HepG2 (cell line): ENCODE measurements at regions not wholly inside any gene's neighbourhood (a gene's known extent, or its start where the extent isn't known, plus 50 kb on each side); places are given as distances from the start of the nearest gene placed in this dataset.

Source experiments
- ATAC-seq: fragments of 200-7000 bp; cut with Tn5 transposase; 3 replicates; pipeline ENCODE4 v1.9.1; 2020; ENCODE audit warnings: mild to moderate bottlenecking, moderate library complexity
- BruUV-seq: library from RNA; stranded (reverse); fragments of 400-500 nt; replicated peaks from 2 replicates; lab custom pipeline; 2021; lab: Mats Ljungman, UMichigan
- CTCF ChIA-PET: fragments of 300-600 bp; formaldehyde crosslinking; extraction: SDS; loops from one replicate; lab custom pipeline; 2021; ENCODE audit warnings: low total read pairs, inconsistent platforms, low intra/inter-chr PET ratio; lab: Yijun Ruan, JAX
- POLR2A ChIA-PET: fragments of 350-600 bp; sonication (Branson Sonifier 250); formaldehyde crosslinking; loops from one replicate; lab custom pipeline; 2020; ENCODE audit warnings: antibody characterized with exemption, inconsistent platforms; lab: Yijun Ruan, JAX
- DNase-seq: peaks from one replicate; pipeline ENCODE4 v3.0.0-alpha.2; 2015; ENCODE audit warnings: low spot score
- FAIRE-seq: peaks from 3 replicates; lab custom pipeline; 2011; peaks lifted over from hg19 to GRCh38; lab: Jason Lieb, UNC
- H2AFZ ChIP-seq: one replicate; pipeline ENCODE4 v1.6.1; 2011; ENCODE audit warnings: low read length, inconsistent platforms
- H3K27ac ChIP-seq: fragments of 300-600 bp; 3 replicates; pipeline ENCODE4 v1.8.0; 2011; ENCODE audit warnings: mixed run types, mild to moderate bottlenecking, mixed read lengths, low read length, inconsistent platforms; ENCODE audit not compliant: insufficient read depth; ENCODE audit errors: extremely low read length
- H3K27me3 ChIP-seq, 2 experiments: fragments of 200-600 bp in 1 of 2; 2 replicates in 1 of 2; 3 replicates in 1 of 2; pipeline versions ENCODE4 v1.6.0 to v1.8.0; 2011; ENCODE audit warnings: low read length in 2 of 2, mild to moderate bottlenecking in 2 of 2, moderate library complexity in 2 of 2, inconsistent platforms in 1 of 2; ENCODE audit not compliant: insufficient read depth in 2 of 2, control insufficient read depth in 1 of 2
- H3K36me3 ChIP-seq, 2 experiments: fragments of 200-600 bp in 1 of 2; replicated peaks in 1 of 2; 2 replicates in 1 of 2; 3 replicates in 1 of 2; pipeline versions ENCODE4 v1.5.1 to v1.8.0; 2011; ENCODE audit warnings: low read length in 2 of 2, inconsistent platforms in 1 of 2; ENCODE audit not compliant: insufficient read depth in 2 of 2, control insufficient read depth in 1 of 2
- H3K4me1 ChIP-seq: 2 replicates; pipeline ENCODE4 v1.5.1; 2012; ENCODE audit warnings: low read length, inconsistent platforms; ENCODE audit not compliant: insufficient read depth
- H3K4me2 ChIP-seq: 2 replicates; pipeline ENCODE4 v1.6.0; 2011; ENCODE audit warnings: low read depth, low read length, inconsistent platforms
- H3K4me3 ChIP-seq, 3 experiments: fragments of 200-600 bp in 1 of 3; sonication (generic), shearing (Covaris generic) in 1 of 3; replicated peaks in 1 of 3; 2 replicates each; pipeline ENCODE4 v1.5.1; 2011 to 2016; ENCODE audit warnings: low read length in 3 of 3, inconsistent platforms in 2 of 3, low read depth in 2 of 3, mild to moderate bottlenecking in 2 of 3, control low read depth in 1 of 3, mixed read lengths in 1 of 3; ENCODE audit not compliant: insufficient read depth in 1 of 3
- H3K79me2 ChIP-seq: one replicate; pipeline ENCODE4 v1.6.1; 2011; ENCODE audit warnings: low read length, inconsistent platforms; ENCODE audit not compliant: insufficient read depth
- H3K9ac ChIP-seq: 2 replicates; pipeline ENCODE4 v1.6.0; 2011; ENCODE audit warnings: mild to moderate bottlenecking, low read depth, low read length, inconsistent platforms; ENCODE audit not compliant: insufficient read depth
- H3K9me3 ChIP-seq: 2 replicates; pipeline ENCODE4 v1.5.1; 2012; ENCODE audit warnings: mild to moderate bottlenecking, low read length
- H4K20me1 ChIP-seq: 2 replicates; pipeline ENCODE4 v1.6.0; 2011; ENCODE audit warnings: inconsistent platforms, mild to moderate bottlenecking, low read length, moderate library complexity; ENCODE audit not compliant: insufficient read depth
- ARNTL ChIP-seq: sonication (generic); formaldehyde crosslinking; IDR thresholded peaks from 2 replicates; pipeline ENCODE4 v1.4.0; 2020; ENCODE audit warnings: mild to moderate bottlenecking, missing genetic modification reagents
- BHLHE40 ChIP-seq: IDR thresholded peaks from 2 replicates; pipeline ENCODE4 v1.6.1; 2011; ENCODE audit warnings: low read length, improper control_type of control experiment
- GATAD2A ChIP-seq: IDR thresholded peaks from 2 replicates; pipeline ENCODE4 v1.6.1; 2016
- TERF1 ChIP-seq: sonication (generic); formaldehyde crosslinking; IDR thresholded peaks from 2 replicates; pipeline ENCODE4 v1.8.0; 2022; ENCODE audit warnings: mild to moderate bottlenecking, missing genetic modification reagents, moderate library complexity
- ZNF460 ChIP-seq: sonication (generic); formaldehyde crosslinking; IDR thresholded peaks from 2 replicates; pipeline ENCODE4 v1.5.1; 2020; ENCODE audit warnings: missing genetic modification reagents, mild to moderate bottlenecking, borderline replicate concordance
- ZNF557 ChIP-seq: sonication (generic); formaldehyde crosslinking; IDR thresholded peaks from 2 replicates; pipeline ENCODE4 v1.4.0; 2020; ENCODE audit warnings: missing genetic modification reagents
- ZNF773 ChIP-seq: sonication (generic); formaldehyde crosslinking; IDR thresholded peaks from 2 replicates; pipeline ENCODE4 v1.4.0; 2020; ENCODE audit warnings: missing genetic modification reagents, borderline replicate concordance
- ZNF782 ChIP-seq: sonication (generic); formaldehyde crosslinking; IDR thresholded peaks from 2 replicates; pipeline ENCODE4 v1.4.0; 2020; ENCODE audit warnings: missing genetic modification reagents, mild to moderate bottlenecking, borderline replicate concordance
- WGBS: methylation state at CpG from one replicate; pipeline ENCODE4 v1.1.6; 2017; ENCODE audit warnings: low lambda C conversion rate; 5-methylcytosine and 5-hydroxymethylcytosine counted together
- in situ Hi-C: cut with HindIII; loops from 2 replicates; pipeline ENCODE4 v1.10.0; 2017; ENCODE audit warnings: low pct_unique_long_range_greater_than_20kb; ENCODE audit not compliant: extremely low pct_ligation_motif_present
- intact Hi-C: fragments of 100-400 bp; cut with micrococcal nuclease; formaldehyde crosslinking; loops from one replicate; pipeline ENCODE4 v1.10.0; 2022; ENCODE audit not compliant: unreplicated experiment

DNA sequence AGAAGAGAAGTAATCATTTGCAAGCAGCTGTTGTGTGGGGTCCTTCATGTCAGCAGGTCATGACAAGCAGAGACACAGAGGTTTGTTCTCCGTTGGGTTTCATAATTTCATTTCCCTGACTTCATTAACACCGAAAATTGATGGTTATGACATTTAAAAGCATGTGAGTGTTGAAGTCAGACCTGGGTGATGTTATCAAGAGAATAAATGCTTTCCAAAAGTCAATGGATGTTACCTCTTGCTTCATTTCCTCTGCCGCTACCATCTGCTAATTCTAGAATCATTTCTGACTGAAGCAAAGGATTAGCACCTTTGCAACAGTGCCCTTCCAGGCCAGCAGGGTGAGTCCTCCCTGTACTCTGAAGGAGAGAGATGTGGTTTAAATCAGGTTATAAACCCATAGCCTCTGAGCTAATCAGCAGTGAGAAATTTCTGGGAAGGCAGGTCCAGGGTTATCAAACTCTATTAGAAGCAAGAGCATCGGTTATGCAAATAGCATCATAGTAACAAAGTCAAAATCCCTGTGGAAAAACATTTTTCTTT is 446.2 kb downstream of the PIK3C3 start:
- Histone ChIP-seq H3K4me1 (no peaks in the 10 kb centered on the region), H3K4me3 (no peak overlapping the region), H2AFZ (no peak overlapping the region), H3K27me3 (no peaks in the 10 kb centered on the region), H3K9ac (no peak overlapping the region), H3K4me2 (no peak overlapping the region), H3K27ac (no peak overlapping the region), H4K20me1 (no peaks in the 10 kb centered on the region), H3K9me3 (peaks cover 7% of the 10 kb centered on the region; the same call in 1 of the 2 replicates), H3K79me2 (no peaks in the 10 kb centered on the region)
- no peak for ATAC-seq
- in situ Hi-C loops: no loop called here
- DNase-seq: no peak
- intact Hi-C loops: no loop called here
- no TSS peak for BruUV-seq
- FAIRE-seq: no peak
- TF ChIP-seq GATAD2A (CRISPR knock-in tag) (no peak), BHLHE40 (no peak), ZNF773 (CRISPR knock-in tag) (no peak), ARNTL (no peak), ZNF460 (CRISPR knock-in tag) (no peak), ZNF557 (CRISPR knock-in tag) (no peak)
- TF ChIP-seq, all 625 proteins: peak for 0
- H3K36me3 ChIP-seq: no peaks in the 10 kb centered on the region
- WGBS: 47% methylated on average over 4 of the region's 4 CpGs
- ChIA-PET CTCF (no interaction called here), POLR2A (no interaction called here)

GRCh38 chr18:42404151-42404550 is 449.1 kb downstream of the PIK3C3 start:
- no peaks in the 10 kb centered on the region for H3K4me1 ChIP-seq
- POLR2A ChIA-PET: no interaction called here
- 48% methylated on average over 2 of the region's 2 CpGs for WGBS
- no peaks in the 10 kb centered on the region for H3K79me2 ChIP-seq
- H4K20me1 ChIP-seq: no peaks in the 10 kb centered on the region
- no peak overlapping the region for H3K9ac ChIP-seq
- no peak overlapping the region for H3K27ac ChIP-seq
- no peak for DNase-seq
- no peak overlapping the region for H2AFZ ChIP-seq
- H3K4me3 ChIP-seq: no peak overlapping the region
- intact Hi-C loops: no loop called here
- H3K36me3 ChIP-seq: no peaks in the 10 kb centered on the region
- H3K27me3 ChIP-seq: no peaks in the 10 kb centered on the region
- TF ChIP-seq TERF1 (CRISPR knock-in tag) (no peak), ZNF782 (CRISPR knock-in tag) (no peak)
- TF ChIP-seq, all 625 proteins: peak for 0
- Histone ChIP-seq H3K9me3 (peaks cover 30% of the 10 kb centered on the region), H3K4me2 (no peak overlapping the region)
- in situ Hi-C loops: no loop called here
- no peak for FAIRE-seq
- BruUV-seq: no TSS peak
- ATAC-seq: no peak
- CTCF ChIA-PET: no interaction called here
